Fibroblast of lung (primary cell): ENCODE measurements at regions not wholly inside any gene's neighbourhood (a gene's known extent, or its start where the extent isn't known, plus 50 kb on each side); places are given as distances from the start of the nearest gene placed in this dataset.

Experiments used
- EZH2 ChIP-seq: IDR thresholded peaks from 2 replicates; pipeline ENCODE4 v1.5.1; 2012; ENCODE audit warnings: low read length, control low read depth, mild to moderate bottlenecking; ENCODE audit errors: missing control alignments
- TF ChIP-seq, protein P1 (sequence below), 2 donors: IDR thresholded peaks in 1 of 2; conservative IDR thresholded peaks in 1 of 2; 1 replicate in 1 of 2; 2 replicates in 1 of 2; pipeline ENCODE4 v1.5.1; 2011 to 2012; ENCODE audit warnings: low read length in 2 of 2, control low read depth in 1 of 2, inconsistent platforms in 1 of 2, low read depth in 1 of 2, mild to moderate bottlenecking in 1 of 2

GRCh38 chr11:4190519-4190918 lies 95.9 kb downstream of the RRM1 start:
- TF ChIP-seq, protein P1, sequence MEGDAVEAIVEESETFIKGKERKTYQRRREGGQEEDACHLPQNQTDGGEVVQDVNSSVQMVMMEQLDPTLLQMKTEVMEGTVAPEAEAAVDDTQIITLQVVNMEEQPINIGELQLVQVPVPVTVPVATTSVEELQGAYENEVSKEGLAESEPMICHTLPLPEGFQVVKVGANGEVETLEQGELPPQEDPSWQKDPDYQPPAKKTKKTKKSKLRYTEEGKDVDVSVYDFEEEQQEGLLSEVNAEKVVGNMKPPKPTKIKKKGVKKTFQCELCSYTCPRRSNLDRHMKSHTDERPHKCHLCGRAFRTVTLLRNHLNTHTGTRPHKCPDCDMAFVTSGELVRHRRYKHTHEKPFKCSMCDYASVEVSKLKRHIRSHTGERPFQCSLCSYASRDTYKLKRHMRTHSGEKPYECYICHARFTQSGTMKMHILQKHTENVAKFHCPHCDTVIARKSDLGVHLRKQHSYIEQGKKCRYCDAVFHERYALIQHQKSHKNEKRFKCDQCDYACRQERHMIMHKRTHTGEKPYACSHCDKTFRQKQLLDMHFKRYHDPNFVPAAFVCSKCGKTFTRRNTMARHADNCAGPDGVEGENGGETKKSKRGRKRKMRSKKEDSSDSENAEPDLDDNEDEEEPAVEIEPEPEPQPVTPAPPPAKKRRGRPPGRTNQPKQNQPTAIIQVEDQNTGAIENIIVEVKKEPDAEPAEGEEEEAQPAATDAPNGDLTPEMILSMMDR (conservative IDR thresholded peaks at IDR 0.05 in 1 of 2, IDR thresholded peaks at IDR 0.05 in 1 of 2; ENCODE audit: low read depth in 1 of 2, low read length in 2 of 2): no peak
- no peak for TF ChIP-seq EZH2
